Epithelial cell of proximal tubule (primary cell): ENCODE measurements at regions not wholly inside any gene's neighbourhood (a gene's known extent, or its start where the extent isn't known, plus 50 kb on each side); places are given as distances from the start of the nearest gene placed in this dataset.
"Not testable (repeated sequence)": the region's sequence is repeated elsewhere in the genome, so short reads cannot be mapped to it uniquely, and the experiment has no call there.

Experiments used
- DNase-seq: peaks from one replicate; pipeline ENCODE4 v3.0.0-alpha.2; 2011; ENCODE audit warnings: low read depth
- H3K4me3 ChIP-seq: 2 replicates; pipeline ENCODE4 v1.5.1; 2011; ENCODE audit warnings: low read depth, mild to moderate bottlenecking, low read length
- CTCF ChIP-seq: conservative IDR thresholded peaks from 2 replicates; pipeline ENCODE4 v1.5.1; 2012; ENCODE audit warnings: low read depth, mild to moderate bottlenecking, low read length

DNA sequence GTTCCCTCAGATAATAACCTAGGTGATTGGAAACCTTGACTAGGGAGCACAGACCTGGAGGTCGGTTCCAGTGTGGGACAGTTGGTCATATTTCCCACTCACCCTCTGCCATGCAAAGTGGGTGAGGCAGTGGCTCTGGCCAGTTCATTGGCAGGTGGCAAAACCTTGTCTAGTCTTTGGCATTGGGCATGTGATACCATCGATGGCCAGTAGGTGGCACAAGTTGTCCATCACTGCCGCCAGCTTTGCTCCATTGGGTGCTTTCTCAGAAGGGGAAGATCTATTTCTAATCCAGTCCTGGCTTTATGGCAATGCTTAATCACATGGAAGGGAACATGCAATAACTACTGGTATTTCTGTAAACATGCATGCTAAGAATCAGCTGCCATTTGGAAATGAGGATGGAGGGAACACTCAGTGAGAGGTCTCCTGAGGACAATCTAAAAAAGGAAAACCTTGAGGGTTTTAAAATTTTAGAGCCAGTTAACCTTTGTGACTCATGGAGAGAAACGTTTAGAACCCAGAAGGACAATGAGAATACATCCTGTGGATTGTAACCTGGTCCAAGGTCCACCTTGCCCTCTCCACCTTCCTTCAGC is 207.5 kb upstream of the PLGLB1 start:
- not testable (repeated sequence) for H3K4me3 ChIP-seq, DNase-seq

GRCh38 chr2:87229964-87230363 is 208.3 kb upstream of the PLGLB1 start:
- not testable (repeated sequence) for DNase-seq

More for the DNA sequence above, 207.5 kb upstream of the PLGLB1 start:
- peak; percentile 40 for TF ChIP-seq CTCF

GRCh38 chr2:87235333-87235981 is 213.8 kb upstream of the PLGLB1 start:
- not testable (repeated sequence) for H3K4me3 ChIP-seq, DNase-seq

More at GRCh38 chr2:87229964-87230363, 208.3 kb upstream of the PLGLB1 start:
- not testable (repeated sequence) for H3K4me3 ChIP-seq

GRCh38 chr2:87237570-87238336 is 216.1 kb upstream of the PLGLB1 start:
- not testable (repeated sequence) for H3K4me3 ChIP-seq, DNase-seq

- not testable (repeated sequence) for H3K4me3 ChIP-seq, DNase-seq
Measured at GRCh38 chr2:87239558-87240215, 218.0 kb upstream of the PLGLB1 start.

DNA sequence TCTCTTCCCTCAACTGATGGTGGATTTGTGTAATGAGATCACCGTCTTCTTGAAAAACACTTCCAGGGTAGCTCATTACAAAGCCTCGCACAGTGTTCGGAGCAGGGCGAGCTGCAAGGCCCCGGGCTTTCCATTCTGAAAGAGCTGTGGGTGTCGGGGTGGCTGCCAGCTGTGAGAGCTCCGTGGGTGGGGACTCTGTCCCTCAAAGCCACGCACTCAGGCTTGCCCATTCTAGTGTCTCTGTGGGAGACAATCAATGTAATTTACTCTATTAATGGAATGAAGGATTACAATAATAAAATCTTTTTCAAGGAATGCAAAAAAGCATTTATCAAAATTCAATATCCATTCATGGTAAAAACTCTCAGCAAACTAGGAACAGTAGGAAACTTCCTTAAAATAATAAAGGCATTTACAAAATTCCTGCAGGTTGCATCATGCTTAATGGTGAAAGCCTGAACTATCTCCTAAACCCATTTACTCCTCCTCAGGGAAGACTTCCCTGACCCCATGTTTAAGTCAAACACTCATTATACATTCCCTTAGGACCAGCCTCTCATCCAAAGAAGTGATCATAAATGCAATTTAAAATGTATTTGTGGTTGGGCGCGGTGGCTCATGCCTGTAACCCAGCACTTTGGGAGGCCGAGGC is 224.5 kb upstream of the PLGLB1 start:
- DNase-seq, H3K4me3 ChIP-seq: not testable (repeated sequence)

DNA sequence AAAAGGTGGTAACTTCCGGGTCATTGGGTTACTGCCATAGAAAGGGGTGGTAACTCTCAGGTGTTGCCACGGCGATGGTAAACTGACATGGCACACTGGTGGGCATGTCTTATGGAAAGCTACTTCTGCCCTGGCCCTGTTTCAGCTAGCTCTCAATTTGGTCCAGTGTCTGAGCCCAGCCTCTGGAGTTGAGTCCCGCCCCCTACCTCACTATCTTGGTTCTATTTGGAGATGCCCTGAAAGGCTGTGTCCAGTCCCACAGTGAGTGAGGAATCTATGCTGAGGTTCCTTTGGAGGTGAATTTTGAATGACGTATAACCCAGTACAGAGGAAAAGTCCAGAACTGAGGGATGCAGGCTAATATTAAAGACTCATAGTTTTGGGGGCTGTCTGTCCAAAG is 230.4 kb upstream of the PLGLB1 start:
- H3K4me3 ChIP-seq = not testable (repeated sequence)

DNA sequence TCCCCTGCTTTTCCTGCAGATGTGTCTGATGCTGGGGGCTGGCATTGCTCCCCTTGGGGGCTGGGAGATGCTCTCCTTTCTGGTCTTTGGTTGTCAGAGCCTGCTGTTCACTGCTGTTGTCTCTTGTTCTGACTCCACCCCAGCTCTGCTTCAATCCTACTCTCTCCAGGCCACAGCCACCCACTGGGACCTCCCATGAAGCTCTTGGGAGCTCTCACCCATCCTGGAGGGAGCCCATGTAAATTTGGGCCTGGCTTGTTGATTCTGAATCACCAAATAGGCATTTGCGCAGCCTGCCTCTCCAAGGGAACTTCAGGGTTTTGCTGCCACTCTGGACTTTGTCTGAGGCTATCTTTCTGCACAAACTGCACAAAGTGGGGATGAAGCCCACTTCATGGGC is 232.9 kb upstream of the PLGLB1 start:
- H3K4me3 ChIP-seq, DNase-seq: not testable (repeated sequence)

More for the DNA sequence above, 230.4 kb upstream of the PLGLB1 start:
- DNase-seq = not testable (repeated sequence)

DNA sequence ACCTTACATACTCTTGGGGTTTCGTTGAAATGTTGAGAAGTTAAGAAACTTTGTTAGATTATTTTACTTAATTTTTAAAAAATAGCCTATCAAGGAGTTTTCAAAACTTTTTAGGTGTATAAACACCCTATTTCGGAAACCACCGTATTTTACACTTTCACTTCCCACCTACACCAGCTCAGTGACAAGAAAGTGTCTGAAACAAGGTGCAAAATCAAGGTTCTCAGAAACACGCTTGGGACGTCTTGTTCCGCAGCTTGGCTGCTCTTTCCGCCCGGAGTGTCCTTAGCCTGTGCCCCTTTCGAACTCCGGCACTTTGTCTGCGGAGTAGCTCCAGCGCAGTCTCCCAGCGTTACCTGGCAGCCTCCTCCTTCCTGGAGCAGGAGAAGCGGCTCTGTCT is 233.8 kb upstream of the PLGLB1 start:
- DNase-seq = not testable (repeated sequence)

DNA sequence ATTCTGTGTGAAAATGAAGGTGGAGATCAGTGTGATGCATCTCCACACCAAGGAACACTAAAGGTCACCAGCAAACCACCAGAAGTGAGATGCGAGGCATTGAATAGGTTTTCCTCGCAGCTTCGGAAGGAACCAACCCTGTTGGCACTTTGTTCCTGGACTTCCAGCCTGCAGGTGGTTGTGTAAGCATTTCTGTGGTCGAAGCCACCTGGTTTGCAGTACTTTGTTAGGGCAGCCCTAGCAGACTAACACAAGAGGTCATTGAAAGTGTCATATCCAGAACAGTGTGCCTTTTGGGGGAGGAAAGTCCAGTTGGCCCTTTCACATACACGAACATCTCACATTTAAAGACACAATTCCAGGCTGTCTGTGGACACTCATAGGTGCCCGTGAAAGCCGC is 237.2 kb upstream of the PLGLB1 start:
- H3K4me3 ChIP-seq, DNase-seq: not testable (repeated sequence)

More for the DNA sequence above, 233.8 kb upstream of the PLGLB1 start:
- H3K4me3 ChIP-seq = not testable (repeated sequence)

DNA sequence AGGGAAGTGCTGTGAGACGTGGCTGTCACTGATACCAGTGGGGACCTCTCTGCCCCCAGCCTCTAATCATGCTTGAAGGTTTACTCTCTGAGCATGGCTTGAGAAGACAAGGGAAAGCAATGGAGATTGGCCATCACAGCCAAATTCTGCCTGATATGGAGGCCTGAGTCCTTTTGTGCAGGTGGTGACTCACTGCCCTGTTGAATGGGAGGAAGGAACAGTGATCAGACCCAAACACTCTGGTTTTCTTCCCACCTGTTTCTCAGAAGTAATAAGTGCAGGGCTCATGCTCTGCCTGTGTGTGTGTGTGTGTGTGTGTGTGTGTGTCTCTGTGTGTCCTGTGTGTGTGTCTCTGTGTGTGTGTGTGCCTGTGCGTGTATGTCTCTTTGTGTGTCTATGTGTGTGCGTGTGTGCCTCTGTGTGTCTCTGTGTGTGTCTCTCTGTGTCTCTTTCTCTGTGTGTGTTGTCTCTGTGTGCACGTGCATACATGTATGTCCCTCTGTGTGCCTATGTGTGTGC is 240.6 kb upstream of the PLGLB1 start:
- DNase-seq, H3K4me3 ChIP-seq: not testable (repeated sequence)

GRCh38 chr2:87263868-87264518 is 242.3 kb upstream of the PLGLB1 start:
- not testable (repeated sequence) for DNase-seq, H3K4me3 ChIP-seq

DNA sequence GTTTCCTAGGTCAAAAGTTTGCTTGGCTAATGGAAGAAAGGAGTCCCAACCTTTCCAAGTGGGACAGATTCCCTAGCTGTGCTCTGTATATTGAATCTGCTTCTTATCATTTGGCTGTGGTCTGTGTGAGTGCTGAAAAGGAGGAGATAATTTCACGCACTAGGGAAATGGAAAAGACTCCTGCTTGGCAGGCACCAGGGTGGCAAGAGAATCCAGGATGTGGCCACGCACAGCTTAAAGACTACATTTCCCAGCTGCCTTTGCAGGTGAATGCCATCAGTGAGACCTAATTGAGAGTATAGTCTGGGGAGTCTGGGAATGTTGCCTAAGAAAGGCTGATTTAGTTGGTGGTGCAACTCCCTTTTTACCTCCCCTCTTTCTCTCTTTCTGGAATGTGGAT is 253.5 kb upstream of the PLGLB1 start:
- DNase-seq, H3K4me3 ChIP-seq: not testable (repeated sequence)

- H3K4me3 ChIP-seq, DNase-seq: not testable (repeated sequence)
Measured at GRCh38 chr2:87275974-87276629, 254.5 kb upstream of the PLGLB1 start.

DNA sequence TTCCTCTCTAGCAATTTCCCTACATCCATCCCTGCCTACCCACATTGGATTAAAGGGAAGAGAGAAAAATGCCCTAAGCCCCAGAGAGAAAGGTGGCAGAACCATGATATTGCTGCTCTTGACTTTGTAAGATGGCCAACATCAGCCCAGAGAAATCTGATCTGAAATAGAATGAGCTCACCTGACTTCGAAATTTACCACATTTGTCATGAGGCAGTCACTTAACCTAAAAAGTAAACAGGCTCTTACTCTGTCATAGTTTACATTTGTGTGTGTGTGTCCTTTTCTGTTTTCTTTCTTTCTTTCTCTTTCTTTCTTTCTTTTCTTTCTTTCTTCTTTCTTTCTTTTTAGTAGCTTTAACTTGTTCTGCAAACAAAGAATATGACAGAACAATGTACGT is 255.0 kb upstream of the PLGLB1 start:
- DNase-seq, H3K4me3 ChIP-seq: not testable (repeated sequence)

- not testable (repeated sequence) for H3K4me3 ChIP-seq, DNase-seq
Measured at GRCh38 chr2:87277734-87278133, 256.1 kb upstream of the PLGLB1 start.
